CMK (cell line): ENCODE measurements at regions not wholly inside any gene's neighbourhood (a gene's known extent, or its start where the extent isn't known, plus 50 kb on each side); places are given as distances from the start of the nearest gene placed in this dataset.

ENCODE experiments used
- DNase-seq: peaks from one replicate; pipeline ENCODE4 v3.0.0-alpha.2; 2010; ENCODE audit warnings: low read depth

- DNase-seq = no peak
Measured at GRCh38 chr5:6806668-6807067, 93.4 kb downstream of the TENT4A start.

- DNase-seq = no peak
Measured at GRCh38 chr5:6808462-6808861, 95.2 kb downstream of the TENT4A start.

- no peak for DNase-seq
Measured at GRCh38 chr5:6810641-6811405, 97.6 kb downstream of the TENT4A start.

- no peak for DNase-seq
Measured at GRCh38 chr5:6812091-6812490, 98.9 kb downstream of the TENT4A start.

- DNase-seq = no peak
Measured at GRCh38 chr5:6812800-6813731, 99.8 kb downstream of the TENT4A start.

- no peak for DNase-seq
Measured at GRCh38 chr5:6814816-6815215, 101.6 kb downstream of the TENT4A start.

- no peak for DNase-seq
Measured at GRCh38 chr5:6818594-6819511, 105.6 kb downstream of the TENT4A start.

GRCh38 chr5:6819521-6819920 is 106.3 kb downstream of the TENT4A start:
- DNase-seq = no peak

- peak; percentile 47 for DNase-seq
Measured at GRCh38 chr5:6820851-6821479, 107.7 kb downstream of the TENT4A start.

- DNase-seq = no peak
Measured at GRCh38 chr5:6822068-6822467, 108.8 kb downstream of the TENT4A start.

GRCh38 chr5:6822556-6823343 is 109.5 kb downstream of the TENT4A start:
- no peak for DNase-seq

- no peak for DNase-seq
Measured at GRCh38 chr5:6823996-6824395, 110.8 kb downstream of the TENT4A start.

- no peak for DNase-seq
Measured at GRCh38 chr5:6825678-6826244, 112.5 kb downstream of the TENT4A start.

- no peak for DNase-seq
Measured at GRCh38 chr5:6826756-6827155, 113.5 kb downstream of the TENT4A start.

GRCh38 chr5:6827526-6828219 is 114.4 kb downstream of the TENT4A start:
- no peak for DNase-seq

- no peak for DNase-seq
Measured at GRCh38 chr5:6829150-6829784, 116.0 kb downstream of the TENT4A start.

- no peak for DNase-seq
Measured at GRCh38 chr5:6830643-6831239, 117.5 kb downstream of the TENT4A start.

GRCh38 chr5:6831678-6832671 is 118.7 kb downstream of the TENT4A start:
- no peak for DNase-seq
